Osteoblast (primary cell): ENCODE measurements at regions not wholly inside any gene's neighbourhood (a gene's known extent, or its start where the extent isn't known, plus 50 kb on each side); places are given as distances from the start of the nearest gene placed in this dataset.

Experiments used
- DNase-seq: peaks from one replicate; pipeline ENCODE4 v3.0.0; 2011; ENCODE audit warnings: low spot score, mixed read lengths; ENCODE audit not compliant: insufficient read length; ENCODE audit errors: missing footprints
- H2AFZ ChIP-seq: 2 replicates; pipeline ENCODE4 v1.6.0; 2011; ENCODE audit warnings: mild to moderate bottlenecking, low read length
- H3K27ac ChIP-seq: 2 replicates; pipeline ENCODE4 v1.5.1; 2011; ENCODE audit warnings: mild to moderate bottlenecking, low read depth, low read length, moderate library complexity
- H3K27me3 ChIP-seq: 2 replicates; pipeline ENCODE4 v1.6.0; 2012; ENCODE audit warnings: mild to moderate bottlenecking, control low read depth, inconsistent platforms, low read length, moderate library complexity; ENCODE audit not compliant: insufficient read depth
- H3K36me3 ChIP-seq: 2 replicates; pipeline ENCODE4 v1.5.1; 2011; ENCODE audit warnings: mild to moderate bottlenecking, low read length, control low read depth, moderate library complexity; ENCODE audit not compliant: insufficient read depth
- H3K4me1 ChIP-seq: 2 replicates; pipeline ENCODE4 v1.5.1; 2011; ENCODE audit warnings: mild to moderate bottlenecking, low read length, control low read depth, moderate library complexity; ENCODE audit not compliant: insufficient read depth
- H3K4me2 ChIP-seq: 2 replicates; pipeline ENCODE4 v1.6.0; 2011; ENCODE audit warnings: mild to moderate bottlenecking, low read length; ENCODE audit not compliant: insufficient read depth
- H3K4me3 ChIP-seq: fragments of 200-600 bp; sonication (generic); 3 replicates; pipeline ENCODE4 v1.5.1; 2012; ENCODE audit warnings: mild to moderate bottlenecking, low read length, inconsistent platforms; ENCODE audit not compliant: insufficient read depth
- H3K79me2 ChIP-seq: 2 replicates; pipeline ENCODE4 v1.6.0; 2012; ENCODE audit warnings: mild to moderate bottlenecking, low read length, control low read depth, inconsistent platforms; ENCODE audit not compliant: insufficient read depth
- H3K9me3 ChIP-seq: 2 replicates; pipeline ENCODE4 v1.5.1; 2011; ENCODE audit warnings: low read depth, low read length, control low read depth
- H4K20me1 ChIP-seq: 2 replicates; pipeline ENCODE4 v1.6.0; 2012; ENCODE audit warnings: mild to moderate bottlenecking, low read length, control low read depth; ENCODE audit not compliant: insufficient read depth
- TF ChIP-seq, protein P1 (sequence below): IDR thresholded peaks from 2 replicates; pipeline ENCODE4 v1.5.1; 2011; ENCODE audit warnings: mild to moderate bottlenecking, low read depth, low read length, moderate library complexity; ENCODE audit errors: extremely low read depth

DNA sequence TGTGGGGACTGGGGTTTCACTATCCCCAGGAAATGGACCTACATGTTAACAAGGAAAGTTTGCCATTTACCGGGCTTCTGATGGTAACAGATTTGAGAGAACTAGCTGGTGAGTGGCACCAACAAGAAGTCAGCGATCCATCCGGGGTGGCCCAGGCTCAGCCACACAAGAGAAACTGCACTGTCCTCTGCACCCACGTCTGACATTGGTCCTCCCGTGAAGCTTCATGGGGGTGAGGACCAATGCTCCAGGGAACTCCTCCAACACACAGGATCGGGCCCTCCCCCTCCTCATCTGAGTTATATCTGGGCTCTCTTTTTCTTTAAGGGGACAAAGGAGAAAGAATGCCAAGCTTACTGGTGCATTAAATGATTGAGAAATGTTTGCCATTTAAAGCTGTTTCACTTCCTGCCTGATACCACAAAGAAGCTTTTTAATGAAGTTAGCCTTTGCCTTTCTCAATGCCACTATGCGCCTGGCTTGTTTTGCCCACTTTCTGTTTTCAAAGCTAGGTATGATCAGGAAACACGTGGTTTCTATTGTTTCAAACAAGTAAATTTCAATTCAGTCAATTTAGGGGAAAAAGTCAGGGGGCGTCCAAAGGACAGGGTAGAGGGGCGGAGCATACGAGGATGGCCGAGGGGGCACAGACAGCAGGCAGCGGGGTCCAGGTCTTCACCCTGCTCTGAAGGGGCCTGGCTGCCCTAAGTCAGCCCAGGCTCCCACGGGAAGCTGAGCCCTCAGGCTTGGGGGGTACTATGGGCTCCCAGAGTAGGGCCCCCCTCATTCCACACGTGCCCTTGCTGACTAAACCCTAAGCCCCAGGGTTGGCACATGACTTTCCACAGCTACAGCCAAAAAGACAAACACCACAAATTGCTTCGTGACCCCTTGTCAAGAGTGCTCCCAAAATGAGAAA lies 204.0 kb upstream of the ID2 start:
- Histone ChIP-seq H3K79me2 (no peaks in the 10 kb centered on the region), H3K4me1 (peaks cover 10% of the 10 kb centered on the region), H2AFZ (no peak overlapping the region), H3K4me3 (peak overlapping the region; percentile 16), H4K20me1 (no peaks in the 10 kb centered on the region), H3K9me3 (no peaks in the 10 kb centered on the region), H3K27me3 (peaks cover 5% of the 10 kb centered on the region), H3K36me3 (no peaks in the 10 kb centered on the region), H3K27ac (no peak overlapping the region), H3K4me2 (peak overlapping the region; percentile 61)
- TF ChIP-seq, protein P1, sequence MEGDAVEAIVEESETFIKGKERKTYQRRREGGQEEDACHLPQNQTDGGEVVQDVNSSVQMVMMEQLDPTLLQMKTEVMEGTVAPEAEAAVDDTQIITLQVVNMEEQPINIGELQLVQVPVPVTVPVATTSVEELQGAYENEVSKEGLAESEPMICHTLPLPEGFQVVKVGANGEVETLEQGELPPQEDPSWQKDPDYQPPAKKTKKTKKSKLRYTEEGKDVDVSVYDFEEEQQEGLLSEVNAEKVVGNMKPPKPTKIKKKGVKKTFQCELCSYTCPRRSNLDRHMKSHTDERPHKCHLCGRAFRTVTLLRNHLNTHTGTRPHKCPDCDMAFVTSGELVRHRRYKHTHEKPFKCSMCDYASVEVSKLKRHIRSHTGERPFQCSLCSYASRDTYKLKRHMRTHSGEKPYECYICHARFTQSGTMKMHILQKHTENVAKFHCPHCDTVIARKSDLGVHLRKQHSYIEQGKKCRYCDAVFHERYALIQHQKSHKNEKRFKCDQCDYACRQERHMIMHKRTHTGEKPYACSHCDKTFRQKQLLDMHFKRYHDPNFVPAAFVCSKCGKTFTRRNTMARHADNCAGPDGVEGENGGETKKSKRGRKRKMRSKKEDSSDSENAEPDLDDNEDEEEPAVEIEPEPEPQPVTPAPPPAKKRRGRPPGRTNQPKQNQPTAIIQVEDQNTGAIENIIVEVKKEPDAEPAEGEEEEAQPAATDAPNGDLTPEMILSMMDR = no peak
- DNase-seq = no peak

DNA sequence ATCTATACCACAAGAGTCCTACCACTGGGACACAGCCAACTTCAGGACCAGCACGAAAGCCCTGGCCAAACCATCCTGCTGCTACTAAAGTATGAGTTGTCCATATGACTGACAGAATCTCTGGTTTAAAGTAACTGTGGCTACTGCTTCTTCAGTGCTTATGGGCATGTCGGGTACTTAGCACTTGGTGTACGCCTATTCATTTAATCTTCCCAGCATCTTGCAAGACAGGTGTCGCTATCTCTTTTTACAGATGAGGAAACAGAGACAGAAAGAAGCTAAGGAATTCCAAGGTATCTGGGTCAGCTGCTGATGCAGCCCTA lies 203.4 kb upstream of the ID2 start:
- H3K4me2 ChIP-seq = peak overlapping the region; percentile 18
- no peaks in the 10 kb centered on the region for H3K36me3 ChIP-seq
- H3K9me3 ChIP-seq = no peaks in the 10 kb centered on the region
- no peak for DNase-seq
- no peaks in the 10 kb centered on the region for H3K79me2 ChIP-seq
- TF ChIP-seq, protein P1 = no peak
- H3K4me3 ChIP-seq = no peak overlapping the region
- H3K27ac ChIP-seq = no peak overlapping the region
- no peak overlapping the region for H2AFZ ChIP-seq
- H3K4me1 ChIP-seq = peaks cover 10% of the 10 kb centered on the region
- H4K20me1 ChIP-seq = no peaks in the 10 kb centered on the region
- peaks cover 5% of the 10 kb centered on the region for H3K27me3 ChIP-seq

DNA sequence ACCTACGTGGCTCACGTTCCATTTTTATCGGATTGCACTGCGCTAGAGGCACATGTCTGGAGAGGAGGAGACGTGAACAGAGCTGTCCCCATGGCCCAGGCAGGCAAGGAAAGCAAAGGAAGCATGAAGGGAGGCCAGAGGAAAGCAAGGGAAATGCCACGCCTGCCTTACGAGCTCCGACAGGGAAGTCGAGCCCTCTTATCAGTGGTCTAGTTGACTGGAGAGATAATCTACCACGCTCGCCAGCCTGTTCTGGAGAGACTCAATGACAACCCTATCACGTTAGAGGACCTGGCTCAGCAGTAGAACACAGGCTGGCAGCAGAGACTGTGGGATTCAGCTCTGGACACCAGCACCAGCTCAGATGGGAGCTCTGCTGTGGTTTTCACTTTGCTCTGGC lies 202.6 kb upstream of the ID2 start:
- DNase-seq = no peak
- H3K27me3 ChIP-seq = peaks cover 5% of the 10 kb centered on the region
- peaks cover 10% of the 10 kb centered on the region for H3K4me1 ChIP-seq
- no peaks in the 10 kb centered on the region for H3K79me2 ChIP-seq
- H2AFZ ChIP-seq = no peak overlapping the region
- TF ChIP-seq, protein P1 = no peak
- no peak overlapping the region for H3K27ac ChIP-seq
- no peaks in the 10 kb centered on the region for H3K36me3 ChIP-seq
- H4K20me1 ChIP-seq = no peaks in the 10 kb centered on the region
- no peaks in the 10 kb centered on the region for H3K9me3 ChIP-seq
- H3K4me3 ChIP-seq = no peak overlapping the region
- no peak overlapping the region for H3K4me2 ChIP-seq

DNA sequence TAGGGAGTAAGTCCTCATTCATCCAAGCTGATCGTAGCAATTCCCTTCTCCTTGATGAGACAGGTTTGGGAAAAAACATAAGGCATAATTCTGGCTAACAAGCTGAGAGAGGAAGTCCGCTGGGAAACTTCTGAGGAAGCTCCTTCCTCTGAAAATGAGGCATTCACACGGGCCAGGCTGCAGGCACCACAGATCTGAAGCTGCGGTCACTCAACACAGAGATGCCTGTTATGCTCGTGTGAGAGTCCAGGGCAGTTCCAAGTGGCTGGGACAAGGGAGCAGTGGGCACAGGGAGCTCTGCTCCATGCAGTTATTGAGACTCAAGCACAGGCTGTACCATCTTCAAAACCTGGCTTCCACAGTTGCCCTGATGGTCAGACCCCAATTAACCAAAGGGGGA lies 200.9 kb upstream of the ID2 start:
- TF ChIP-seq, protein P1 = no peak
- Histone ChIP-seq H3K27ac (no peak overlapping the region), H3K79me2 (no peaks in the 10 kb centered on the region), H3K9me3 (no peaks in the 10 kb centered on the region), H3K4me3 (no peak overlapping the region), H3K27me3 (peaks cover 5% of the 10 kb centered on the region), H2AFZ (no peak overlapping the region), H4K20me1 (no peaks in the 10 kb centered on the region), H3K36me3 (no peaks in the 10 kb centered on the region), H3K4me2 (no peak overlapping the region), H3K4me1 (peaks cover 10% of the 10 kb centered on the region)
- DNase-seq = no peak
